K562 (cell line): ENCODE measurements at regions not wholly inside any gene's neighbourhood (a gene's known extent, or its start where the extent isn't known, plus 50 kb on each side); places are given as distances from the start of the nearest gene placed in this dataset.

ENCODE experiments used
- ATAC-seq: fragments of 200-7000 bp; cut with Tn5 transposase; 3 replicates; pipeline ENCODE4 v1.9.1; 2020; ENCODE audit warnings: moderate library complexity
- BruUV-seq: library from RNA; stranded (reverse); fragments of 400-500 nt; replicated peaks from 2 replicates; lab custom pipeline; 2021; lab: Mats Ljungman, UMichigan
- CTCF ChIA-PET: fragments of 300-600 bp; formaldehyde crosslinking; extraction: SDS; loops from one replicate; lab custom pipeline; 2021; ENCODE audit warnings: low intra/inter-chr PET ratio; lab: Yijun Ruan, JAX
- POLR2A ChIA-PET: fragments of 300-600, 350-650 bp; sonication (Branson Sonifier 250); formaldehyde crosslinking; extraction: SDS; loops from one replicate; lab custom pipeline; 2021; ENCODE audit warnings: antibody characterized with exemption, inconsistent platforms; lab: Yijun Ruan, JAX
- DNase-seq, 4 experiments: peaks; one replicate each; pipeline versions ENCODE4 v3.0.0 to v3.0.0-alpha.2; 2011 to 2018; ENCODE audit warnings: low spot score in 3 of 4, mixed read lengths in 3 of 4; ENCODE audit errors: extremely low read depth in 1 of 4
- FAIRE-seq: peaks from 2 replicates; lab custom pipeline; 2011; peaks lifted over from hg19 to GRCh38; lab: Jason Lieb, UNC
- H2AFZ ChIP-seq: 2 replicates; pipeline ENCODE4 v1.6.0; 2011; ENCODE audit warnings: low read depth, low read length, control low read depth, inconsistent platforms
- H3K27ac ChIP-seq: fragments of 200-600 bp; 3 replicates; pipeline ENCODE4 v1.8.0; 2011; ENCODE audit warnings: low read depth, mild to moderate bottlenecking, control low read depth, inconsistent platforms, low read length, moderate library complexity, mixed read lengths; ENCODE audit errors: extremely low read depth
- H3K27me3 ChIP-seq, 2 experiments: fragments of 300-600 bp in 1 of 2; 2 replicates in 1 of 2; 3 replicates in 1 of 2; pipeline versions ENCODE4 v1.6.0 to v1.8.0; 2011; ENCODE audit warnings: inconsistent platforms in 2 of 2, low read length in 2 of 2, mild to moderate bottlenecking in 1 of 2, mixed read lengths in 1 of 2, moderate library complexity in 1 of 2; ENCODE audit not compliant: control insufficient read depth in 2 of 2, insufficient read depth in 2 of 2
- H3K36me3 ChIP-seq: fragments of 300-600 bp; 3 replicates; pipeline ENCODE4 v1.8.0; 2011; ENCODE audit warnings: mild to moderate bottlenecking, low read length, inconsistent platforms; ENCODE audit not compliant: control insufficient read depth, insufficient read depth
- H3K4me1 ChIP-seq, 2 experiments: fragments of 200-600 bp in 1 of 2; replicated peaks in 1 of 2; 2 replicates in 1 of 2; 3 replicates in 1 of 2; pipeline versions ENCODE4 v1.5.1 to v1.8.0; 2011; ENCODE audit warnings: inconsistent platforms in 2 of 2, low read length in 2 of 2, mild to moderate bottlenecking in 1 of 2, mixed read lengths in 1 of 2, moderate library complexity in 1 of 2; ENCODE audit not compliant: control insufficient read depth in 2 of 2, insufficient read depth in 2 of 2
- H3K4me2 ChIP-seq: 2 replicates; pipeline ENCODE4 v1.6.1; 2011; ENCODE audit warnings: low read length, control low read depth, inconsistent platforms, mixed read lengths; ENCODE audit not compliant: insufficient read depth
- H3K4me3 ChIP-seq: fragments of 200-600 bp; sonication (generic), shearing (Covaris generic); 2 replicates; pipeline ENCODE4 v1.5.1; 2016; ENCODE audit warnings: control low read depth, inconsistent platforms
- H3K79me2 ChIP-seq: fragments of 200-600 bp; 3 replicates; pipeline ENCODE4 v1.8.0; 2011; ENCODE audit warnings: low read length, inconsistent platforms; ENCODE audit not compliant: control insufficient read depth, insufficient read depth
- H3K9ac ChIP-seq, 2 experiments: 2 replicates each; pipeline versions ENCODE4 v1.6.0 to v1.6.1; 2011; ENCODE audit warnings: low read depth in 2 of 2, low read length in 2 of 2, control low read depth in 1 of 2, inconsistent platforms in 1 of 2, mild to moderate bottlenecking in 1 of 2, mixed read lengths in 1 of 2; ENCODE audit not compliant: insufficient read depth in 1 of 2
- H3K9me1 ChIP-seq: one replicate; pipeline ENCODE4 v1.6.0; 2011; ENCODE audit warnings: inconsistent platforms, mild to moderate bottlenecking, low read length, moderate library complexity; ENCODE audit not compliant: control insufficient read depth, insufficient read depth
- H3K9me3 ChIP-seq: replicated peaks from 2 replicates; pipeline ENCODE4 v1.5.1; 2011; ENCODE audit warnings: low read depth, low read length, inconsistent platforms; ENCODE audit not compliant: control insufficient read depth, insufficient read depth
- H4K20me1 ChIP-seq: replicated peaks from 2 replicates; pipeline ENCODE4 v1.6.1; 2011; ENCODE audit warnings: low read length, inconsistent platforms, mixed read lengths; ENCODE audit not compliant: control insufficient read depth, insufficient read depth
- AFF4 ChIP-seq: sonication (generic); formaldehyde crosslinking; IDR thresholded peaks from 2 replicates; pipeline ENCODE4 v1.8.0; 2023; ENCODE audit warnings: mild to moderate bottlenecking, missing genetic modification reagents
- DDX20 ChIP-seq: fragments of 450-650 bp; IDR thresholded peaks from 2 replicates; pipeline ENCODE4 v1.6.1; 2016; ENCODE audit warnings: missing genetic modification characterization, low read depth, mild to moderate bottlenecking, missing compliant biosample characterization, moderate library complexity
- GATA2 ChIP-seq: sonication (generic); formaldehyde crosslinking; IDR thresholded peaks from 2 replicates; pipeline ENCODE4 v1.4.0; 2020; ENCODE audit warnings: mild to moderate bottlenecking, missing genetic modification reagents
- NFE2L1 ChIP-seq: fragments of 450-650 bp; IDR thresholded peaks from 2 replicates; pipeline ENCODE4 v1.6.1; 2016; ENCODE audit warnings: missing genetic modification characterization, low read depth, mild to moderate bottlenecking, missing compliant biosample characterization, moderate library complexity, borderline replicate concordance
- RAD51 ChIP-seq: fragments of 450-650 bp; IDR thresholded peaks from 2 replicates; pipeline ENCODE4 v1.7.1; 2016; ENCODE audit warnings: low read depth, mild to moderate bottlenecking, borderline replicate concordance
- THAP7 ChIP-seq: fragments of 250-450 bp; sonication (Bioruptor Pico); IDR thresholded peaks from 2 replicates; pipeline ENCODE4 v1.5.0; 2021
- TRIM24 ChIP-seq, 2 experiments: fragments of 450-650 bp; IDR thresholded peaks; 2 replicates each; pipeline ENCODE4 v1.6.1; 2016
- WGBS: fragments of 100-300 bp; shearing (Covaris generic); methylation state at CpG from one replicate; pipeline ENCODE4 v1.1.6; 2016; ENCODE audit warnings: low coverage, mixed read lengths; ENCODE audit not compliant: insufficient coverage; ENCODE audit errors: missing lambda C conversion rate; 5-methylcytosine and 5-hydroxymethylcytosine counted together
- in situ Hi-C: fragments of 300-500 bp; cut with MboI; formaldehyde crosslinking; loops from 4 replicates; pipeline ENCODE4 v1.15.0; 2018; ENCODE audit warnings: inconsistent platforms, mixed read lengths
- intact Hi-C: fragments of 100-400 bp; cut with micrococcal nuclease; formaldehyde crosslinking; loops from 2 replicates; pipeline ENCODE4 v1.14.2; 2022

- Histone ChIP-seq H3K36me3 (no peaks in the 10 kb centered on the region), H3K4me3 (no peak overlapping the region), H3K79me2 (no peaks in the 10 kb centered on the region), H3K27ac (no peak overlapping the region), H3K4me2 (no peak overlapping the region), H2AFZ (no peak overlapping the region), H3K9me3 (no peaks in the 10 kb centered on the region), H3K9ac (no peak overlapping the region), H3K27me3 (no peaks in the 10 kb centered on the region), H3K4me1 (no peaks in the 10 kb centered on the region), H4K20me1 (no peaks in the 10 kb centered on the region), H3K9me1 (no peaks in the 10 kb centered on the region)
- CTCF ChIA-PET = no interaction called here
- POLR2A ChIA-PET = no interaction called here
- in situ Hi-C loops (no loop called here), intact Hi-C loops (no loop called here)
- TF ChIP-seq DDX20 (tag) (no peak), RAD51 (no peak), GATA2 (CRISPR knock-in tag) (no peak), THAP7 (CRISPR knock-in tag) (no peak), AFF4 (CRISPR knock-in tag) (no peak), TRIM24 (IDR thresholded peaks at IDR 0.05) (no peak), NFE2L1 (tag) (no peak)
- DNase-seq (no peak), ATAC-seq (no peak), FAIRE-seq (no peak)
- 13% methylated on average over 4 of the region's 4 CpGs for WGBS
- no TSS peak for BruUV-seq
Observed at GRCh38 chr3:104257486-104257885, 1109.2 kb upstream of the ALCAM start.
